H1 (cell line): ENCODE measurements at regions not wholly inside any gene's neighbourhood (a gene's known extent, or its start where the extent isn't known, plus 50 kb on each side); places are given as distances from the start of the nearest gene placed in this dataset.

Experiments used
- CTCF ChIA-PET: fragments of 300-600 bp; sonication (Branson Sonifier 250); formaldehyde crosslinking; loops from one replicate; lab custom pipeline; 2021; ENCODE audit not compliant: partially characterized antibody; lab: Charles Lee
- POLR2A ChIA-PET: fragments of 300-600 bp; sonication (Branson Sonifier 250); formaldehyde crosslinking; loops from one replicate; lab custom pipeline; 2021; ENCODE audit warnings: inconsistent platforms; ENCODE audit not compliant: partially characterized antibody; lab: Charles Lee
- DNase-seq, 2 experiments: peaks; one replicate each; pipeline versions ENCODE4 v3.0.0 to v3.0.0-alpha.2; 2010 to 2022; ENCODE audit warnings: low spot score in 2 of 2, low read depth in 1 of 2, mixed read lengths in 1 of 2
- FAIRE-seq: peaks from 2 replicates; lab custom pipeline; 2011; peaks lifted over from hg19 to GRCh38; lab: Jason Lieb, UNC
- H2AFZ ChIP-seq: 2 replicates; pipeline ENCODE4 v1.8.1; 2012; ENCODE audit warnings: low read length, inconsistent platforms
- H2AK5ac ChIP-seq: 2 replicates; pipeline ENCODE4 v1.6.1; 2013; ENCODE audit warnings: low read depth, low read length
- H2BK120ac ChIP-seq: replicated peaks from 2 replicates; pipeline ENCODE3; 2013; ENCODE audit warnings: low read depth, low read length, inconsistent platforms
- H2BK12ac ChIP-seq: 2 replicates; pipeline ENCODE4 v1.6.1; 2013; ENCODE audit warnings: low read depth, low read length
- H2BK15ac ChIP-seq: 2 replicates; pipeline ENCODE4 v1.6.1; 2013; ENCODE audit warnings: low read length
- H2BK20ac ChIP-seq: 2 replicates; pipeline ENCODE4 v1.6.1; 2013; ENCODE audit warnings: low read length
- H2BK5ac ChIP-seq: 2 replicates; pipeline ENCODE4 v1.6.1; 2013; ENCODE audit warnings: low read depth, low read length
- H3K14ac ChIP-seq: 2 replicates; pipeline ENCODE4 v1.6.1; 2013; ENCODE audit warnings: inconsistent platforms; ENCODE audit not compliant: insufficient read length
- H3K18ac ChIP-seq: 2 replicates; pipeline ENCODE4 v1.6.1; 2013; ENCODE audit warnings: low read length; ENCODE audit errors: extremely low read depth
- H3K23ac ChIP-seq: 2 replicates; pipeline ENCODE4 v1.6.1; 2013; ENCODE audit warnings: inconsistent platforms; ENCODE audit not compliant: insufficient read length
- H3K23me2 ChIP-seq: 2 replicates; pipeline ENCODE4 v1.6.1; 2013; ENCODE audit warnings: low read depth, low read length
- H3K27ac ChIP-seq: 2 replicates; pipeline ENCODE4 v1.6.1; 2011; ENCODE audit warnings: low read depth, low read length, inconsistent platforms
- H3K27me3 ChIP-seq, 4 experiments: replicated peaks in 1 of 4; 1 replicate in 1 of 4; 2 replicates in 3 of 4; pipeline versions ENCODE4 v1.6.1 to v1.8.1; 2011 to 2013; ENCODE audit warnings: low read length in 3 of 4, mild to moderate bottlenecking in 3 of 4, inconsistent platforms in 2 of 4, mixed read lengths in 2 of 4, moderate library complexity in 1 of 4; ENCODE audit not compliant: control insufficient read depth in 3 of 4, insufficient read depth in 3 of 4; ENCODE audit errors: extremely low read depth in 1 of 4
- H3K36me3 ChIP-seq, 4 experiments: 2 replicates each; pipeline versions ENCODE4 v1.6.1 to v1.8.1; 2011 to 2013; ENCODE audit warnings: mild to moderate bottlenecking in 4 of 4, low read length in 3 of 4, moderate library complexity in 2 of 4, control low read depth in 1 of 4, inconsistent platforms in 1 of 4; ENCODE audit not compliant: insufficient read depth in 4 of 4, control insufficient read depth in 2 of 4
- H3K4ac ChIP-seq: replicated peaks from 2 replicates; pipeline ENCODE3; 2013; ENCODE audit warnings: low read length, low read depth, mixed read lengths, inconsistent platforms; ENCODE audit not compliant: insufficient read length
- H3K4me1 ChIP-seq, 4 experiments: replicated peaks in 1 of 4; 1 replicate in 1 of 4; 2 replicates in 3 of 4; pipeline versions ENCODE4 v1.6.1 to v1.8.1; 2011 to 2013; ENCODE audit warnings: low read length in 3 of 4, inconsistent platforms in 2 of 4, mixed read lengths in 1 of 4; ENCODE audit not compliant: insufficient read depth in 4 of 4, control insufficient read depth in 3 of 4
- H3K4me2 ChIP-seq, 2 experiments: 2 replicates each; pipeline versions ENCODE4 v1.6.1 to v1.8.1; 2011 to 2013; ENCODE audit warnings: low read depth in 2 of 2, low read length in 2 of 2, control low read depth in 1 of 2, inconsistent platforms in 1 of 2, mild to moderate bottlenecking in 1 of 2; ENCODE audit not compliant: insufficient read depth in 1 of 2
- H3K4me3 ChIP-seq, 4 experiments: fragments of 200-600, 300-600 bp in 1 of 4; sonication (generic), shearing (Covaris generic), sonication (Bioruptor Twin) in 1 of 4; 2 replicates each; pipeline versions ENCODE4 v1.5.1 to v1.8.1; 2011 to 2016; ENCODE audit warnings: low read length in 4 of 4, low read depth in 3 of 4, control low read depth in 2 of 4, inconsistent platforms in 2 of 4, mild to moderate bottlenecking in 2 of 4, mixed read lengths in 1 of 4, moderate library complexity in 1 of 4; ENCODE audit not compliant: insufficient read depth in 2 of 4; ENCODE audit errors: extremely low read depth in 1 of 4
- H3K56ac ChIP-seq: replicated peaks from 2 replicates; pipeline ENCODE3; 2013; ENCODE audit warnings: low read depth, mild to moderate bottlenecking, mixed read lengths, low read length, inconsistent platforms; ENCODE audit not compliant: insufficient read length
- H3K79me1 ChIP-seq: 2 replicates; pipeline ENCODE4 v1.6.1; 2013; ENCODE audit warnings: low read depth, low read length, control low read depth
- H3K79me2 ChIP-seq, 2 experiments: 2 replicates each; pipeline versions ENCODE4 v1.6.1 to v1.8.1; 2012 to 2013; ENCODE audit warnings: low read length in 2 of 2, mild to moderate bottlenecking in 2 of 2, inconsistent platforms in 1 of 2; ENCODE audit not compliant: insufficient read depth in 2 of 2, control insufficient read depth in 1 of 2
- H3K9ac ChIP-seq, 4 experiments: replicated peaks in 1 of 4; 1 replicate in 1 of 4; 2 replicates in 3 of 4; pipeline versions ENCODE4 v1.6.1 to v1.8.1; 2011 to 2013; ENCODE audit warnings: low read depth in 3 of 4, low read length in 3 of 4, control low read depth in 2 of 4, mild to moderate bottlenecking in 2 of 4, moderate library complexity in 2 of 4, inconsistent platforms in 1 of 4; ENCODE audit errors: extremely low read depth in 1 of 4
- H3K9me3 ChIP-seq, 2 experiments: 2 replicates each; pipeline versions ENCODE4 v1.6.1 to v1.8.1; 2012 to 2013; ENCODE audit warnings: mild to moderate bottlenecking in 2 of 2, moderate library complexity in 2 of 2, control low read depth in 1 of 2, inconsistent platforms in 1 of 2, low read depth in 1 of 2, low read length in 1 of 2, mixed read lengths in 1 of 2; ENCODE audit not compliant: insufficient read depth in 2 of 2
- H4K20me1 ChIP-seq, 2 experiments: replicated peaks in 1 of 2; 2 replicates each; pipeline versions ENCODE3 to v1.8.1; 2011 to 2013; ENCODE audit warnings: inconsistent platforms in 2 of 2, low read length in 2 of 2, mild to moderate bottlenecking in 1 of 2; ENCODE audit not compliant: insufficient read depth in 2 of 2, control insufficient read depth in 1 of 2
- H4K5ac ChIP-seq: 2 replicates; pipeline ENCODE4 v1.6.1; 2013; ENCODE audit warnings: low read length, low read depth, mixed read lengths, inconsistent platforms; ENCODE audit not compliant: insufficient read length
- H4K8ac ChIP-seq: 2 replicates; pipeline ENCODE4 v1.8.0; 2013; ENCODE audit warnings: mild to moderate bottlenecking, moderate library complexity, low read length, inconsistent platforms; ENCODE audit not compliant: insufficient read depth; ENCODE audit errors: extremely low read depth
- H4K91ac ChIP-seq: replicated peaks from 2 replicates; pipeline ENCODE3; 2013; ENCODE audit warnings: low read length, mixed read lengths, inconsistent platforms; ENCODE audit not compliant: insufficient read length
- ASH2L ChIP-seq: fragments of 200-600, 300-600 bp; sonication (generic); IDR thresholded peaks from one replicate; pipeline ENCODE4 v1.7.1; 2017; ENCODE audit warnings: low read length
- BACH1 ChIP-seq: IDR thresholded peaks from 2 replicates; pipeline ENCODE4 v1.6.1; 2012; ENCODE audit warnings: low read length, improper control_type of control experiment
- BRCA1 ChIP-seq: IDR thresholded peaks from 2 replicates; pipeline ENCODE4 v1.6.1; 2012; ENCODE audit warnings: low read depth, low read length, improper control_type of control experiment
- CBX8 ChIP-seq: fragments of 300-800, 300-1000 bp; sonication (generic); IDR thresholded peaks from 2 replicates; pipeline ENCODE4 v1.7.1; 2016; ENCODE audit warnings: low read depth, low read length, borderline replicate concordance
- EP300 ChIP-seq, 2 experiments: IDR thresholded peaks; 1 replicate in 1 of 2; 2 replicates in 1 of 2; pipeline ENCODE4 v1.6.1; 2011 to 2012; ENCODE audit warnings: low read depth in 2 of 2, low read length in 2 of 2, mild to moderate bottlenecking in 2 of 2, borderline replicate concordance in 1 of 2, inconsistent platforms in 1 of 2, moderate library complexity in 1 of 2
- EZH2 ChIP-seq: fragments of 200-600 bp; sonication (generic); IDR thresholded peaks from 2 replicates; pipeline ENCODE4 v1.7.1; 2012; ENCODE audit warnings: low read depth, mild to moderate bottlenecking, moderate library complexity, low read length, inconsistent platforms; ENCODE audit not compliant: severe bottlenecking
- HDAC2 ChIP-seq, 2 experiments: fragments of 300-600 bp in 1 of 2; sonication (generic) in 1 of 2; IDR thresholded peaks; 2 replicates each; pipeline ENCODE4 v1.6.1; 2011 to 2012; ENCODE audit warnings: low read depth in 2 of 2, low read length in 2 of 2, mild to moderate bottlenecking in 2 of 2, moderate library complexity in 2 of 2, borderline replicate concordance in 1 of 2, inconsistent platforms in 1 of 2
- JUN ChIP-seq: IDR thresholded peaks from 2 replicates; pipeline ENCODE4 v1.6.1; 2011; ENCODE audit warnings: low read depth, mild to moderate bottlenecking, improper control_type of control experiment, low read length
- KDM4A ChIP-seq: IDR thresholded peaks from one replicate; pipeline ENCODE4 v1.7.1; 2012; ENCODE audit warnings: low read depth, mild to moderate bottlenecking, moderate library complexity, low read length, inconsistent platforms; ENCODE audit not compliant: severe bottlenecking
- KDM5A ChIP-seq: fragments of 200-600 bp; IDR thresholded peaks from 2 replicates; pipeline ENCODE4 v1.7.1; 2012; ENCODE audit warnings: mild to moderate bottlenecking, low read length, inconsistent platforms, mixed read lengths
- RNF2 ChIP-seq: fragments of 200-900, 300-1000 bp; sonication (generic); IDR thresholded peaks from 2 replicates; pipeline ENCODE4 v1.7.1; 2016; ENCODE audit warnings: borderline replicate concordance, low read depth, mild to moderate bottlenecking, antibody characterized with exemption, low read length; ENCODE audit not compliant: poor library complexity, severe bottlenecking; ENCODE audit errors: missing control alignments
- SP2 ChIP-seq: IDR thresholded peaks from 2 replicates; pipeline ENCODE4 v1.6.1; 2012; ENCODE audit warnings: mild to moderate bottlenecking, low read length, inconsistent platforms
- SRF ChIP-seq: IDR thresholded peaks from 2 replicates; pipeline ENCODE4 v1.6.1; 2011; ENCODE audit warnings: mild to moderate bottlenecking, low read depth, low read length, moderate library complexity
- WGBS, 2 experiments: shearing (Covaris generic) in 1 of 2; methylation state at CpG; one replicate each; pipeline versions ENCODE4 v1.1.6 to v1.1.7; 2013 to 2015; ENCODE audit warnings: low lambda C conversion rate in 2 of 2, mixed read lengths in 2 of 2, inconsistent platforms in 1 of 2, low coverage in 1 of 2, missing lambda C conversion rate in 1 of 2; ENCODE audit not compliant: insufficient replicate concordance in 2 of 2, insufficient coverage in 1 of 2, insufficient read length in 1 of 2; ENCODE audit errors: extremely low coverage in 1 of 2, missing lambda C conversion rate in 1 of 2; 5-methylcytosine and 5-hydroxymethylcytosine counted together

- Histone ChIP-seq H3K4me3 (no peak overlapping the region), H2AFZ (peak overlapping the region; percentile 51; the same call in 1 of the 2 replicates), H3K79me1 (no peaks in the 10 kb centered on the region), H2BK5ac (no peak overlapping the region), H3K14ac (no peak overlapping the region), H3K23me2 (no peaks in the 10 kb centered on the region), H3K9me3 (peaks cover 6 to 18% of the 10 kb centered on the region in 2 experiments; a peak in 3 of 4 replicates), H4K8ac (no peak overlapping the region), H3K27ac (no peak overlapping the region), H3K9ac (no peak overlapping the region), H2BK120ac (no peak overlapping the region), H4K20me1 (no peaks in the 10 kb centered on the region), H2BK12ac (no peak overlapping the region), H2AK5ac (no peak overlapping the region), H4K91ac (no peak overlapping the region), H3K27me3 (no peaks in the 10 kb centered on the region), H3K18ac (no peak overlapping the region), H3K4me2 (no peak overlapping the region), H2BK20ac (no peak overlapping the region), H3K4ac (no peak overlapping the region), H3K79me2 (no peaks in the 10 kb centered on the region), H3K36me3 (no peaks in the 10 kb centered on the region), H3K4me1 (no peaks in the 10 kb centered on the region), H3K23ac (no peak overlapping the region), H2BK15ac (no peak overlapping the region), H3K56ac (no peak overlapping the region), H4K5ac (no peak overlapping the region)
- FAIRE-seq, result no peak
- ChIA-PET POLR2A (no interaction called here), CTCF (no interaction called here)
- WGBS, 2 experiments, result 80% methylated on average over 7 of the region's 7 CpGs; no CpG with 5 or more reads in 1 of the 2 experiments
- no peak for DNase-seq
- TF ChIP-seq JUN (no peak), ASH2L (no peak), EP300 (IDR thresholded peaks at IDR 0.05; ENCODE audit: borderline replicate concordance in 1 of 2, low read depth in 2 of 2, low read length in 2 of 2) (no peak), KDM4A (no peak), SRF (no peak), EZH2 (no peak), BRCA1 (no peak), HDAC2 (IDR thresholded peaks at IDR 0.05; ENCODE audit: borderline replicate concordance in 1 of 2, low read depth in 2 of 2, low read length in 2 of 2) (no peak), KDM5A (no peak), RNF2 (no peak), BACH1 (no peak), SP2 (no peak), CBX8 (no peak)
Observed at GRCh38 chr9:111263116-111263515, 66.9 kb downstream of the OR2K2 start.
